HG03439 (cell line): ENCODE measurements at regions not wholly inside any gene's neighbourhood (a gene's known extent, or its start where the extent isn't known, plus 50 kb on each side); places are given as distances from the start of the nearest gene placed in this dataset.
"Not testable (repeated sequence)": the region's sequence is repeated elsewhere in the genome, so short reads cannot be mapped to it uniquely, and the experiment has no call there.

Experiments used
- ATAC-seq: cut with Tn5 transposase; IDR thresholded peaks from one replicate; pipeline ENCODE4 v1.9.1; 2021; ENCODE audit warnings: mild to moderate bottlenecking, moderate library complexity; ENCODE audit not compliant: unreplicated experiment

DNA sequence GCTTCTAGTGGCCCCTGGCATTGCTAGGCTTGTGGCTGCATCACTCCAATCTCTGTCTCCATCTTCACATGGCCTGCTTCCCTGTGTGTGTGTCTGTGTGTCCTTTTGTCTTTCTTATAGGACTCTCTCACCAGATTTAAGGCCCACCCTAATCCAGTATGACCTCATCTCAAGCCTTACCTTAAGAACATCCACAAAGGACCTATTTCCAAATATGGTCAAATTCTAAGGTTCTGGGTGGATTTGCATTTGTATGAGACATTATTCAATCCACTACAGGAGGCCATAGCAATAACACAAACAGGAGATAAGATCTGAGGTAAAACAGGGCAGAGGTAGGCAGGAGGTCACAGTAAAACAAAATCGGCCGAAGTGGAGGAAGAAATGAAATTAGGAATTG, 375.9 kb downstream of the BTG1 start:
- no peak for ATAC-seq

DNA sequence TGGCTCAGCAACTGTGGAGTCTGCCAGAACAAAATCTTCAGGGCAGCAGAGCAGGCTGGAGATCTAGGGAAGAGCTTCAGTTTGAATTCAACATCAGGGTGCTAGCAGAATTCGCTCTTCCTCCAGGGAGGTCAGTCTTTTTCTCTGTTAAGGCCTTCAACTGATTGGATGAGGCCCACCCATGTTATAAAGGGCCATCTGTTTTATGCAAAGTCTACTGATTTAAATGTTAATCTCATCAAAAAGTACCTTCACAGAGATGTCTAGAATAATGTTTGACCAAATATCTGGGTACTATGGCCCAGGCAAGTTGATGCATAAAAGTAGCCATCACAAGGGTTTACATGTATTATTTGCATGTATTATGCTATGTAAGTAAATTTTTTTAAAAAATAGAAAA, 378.4 kb downstream of the BTG1 start:
- ATAC-seq = no peak

DNA sequence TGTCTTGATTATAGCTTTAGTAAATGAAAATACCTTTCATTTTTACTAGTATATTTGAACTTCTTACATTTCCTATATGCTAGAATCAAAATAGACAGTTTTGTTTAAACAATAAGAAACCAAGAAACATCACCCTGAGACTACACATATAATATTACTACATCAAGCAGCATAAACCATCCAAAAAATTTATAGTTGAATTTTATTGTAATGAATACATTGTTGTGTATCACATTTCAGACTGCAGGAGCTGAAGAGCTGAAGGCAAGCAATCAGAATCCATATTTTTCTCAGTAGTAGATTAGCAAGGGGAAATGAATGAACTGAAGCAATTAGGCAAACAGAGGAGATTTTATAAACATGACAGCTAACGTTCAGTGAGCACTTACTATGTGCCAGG, 379.2 kb downstream of the BTG1 start:
- ATAC-seq = no peak

DNA sequence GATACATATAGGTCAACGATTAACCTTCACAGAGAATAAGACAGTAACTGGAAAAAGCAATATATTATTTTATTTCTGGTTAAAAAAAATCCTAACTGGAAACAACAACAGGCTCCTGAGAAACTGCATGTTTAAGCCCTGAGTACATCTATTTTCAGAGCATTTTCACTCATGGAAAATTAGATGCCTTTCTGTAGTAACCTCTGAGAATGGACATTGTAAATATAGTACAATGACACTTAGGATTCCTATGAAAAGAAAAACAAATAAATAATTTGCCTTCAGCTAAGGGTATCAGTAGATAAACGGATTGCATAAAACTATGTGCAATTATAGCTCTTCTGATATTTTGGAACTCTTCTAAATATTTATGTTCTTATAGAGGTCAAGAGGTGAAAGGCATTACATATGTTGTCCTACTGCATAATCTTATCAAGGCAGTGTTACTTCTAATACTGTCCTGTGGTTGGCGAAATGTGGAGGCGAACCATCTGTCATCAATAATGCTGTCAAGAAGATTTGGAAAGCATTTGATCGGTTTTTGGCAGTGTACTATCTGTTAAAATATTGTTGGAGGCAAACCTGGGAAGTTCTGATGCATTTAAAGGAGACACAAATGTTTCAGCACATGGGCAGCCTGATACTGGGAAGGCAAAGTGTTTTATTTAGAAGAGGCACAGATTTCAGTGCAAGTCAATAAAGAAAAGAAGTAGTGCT, 381.8 kb downstream of the BTG1 start:
- no peak for ATAC-seq

DNA sequence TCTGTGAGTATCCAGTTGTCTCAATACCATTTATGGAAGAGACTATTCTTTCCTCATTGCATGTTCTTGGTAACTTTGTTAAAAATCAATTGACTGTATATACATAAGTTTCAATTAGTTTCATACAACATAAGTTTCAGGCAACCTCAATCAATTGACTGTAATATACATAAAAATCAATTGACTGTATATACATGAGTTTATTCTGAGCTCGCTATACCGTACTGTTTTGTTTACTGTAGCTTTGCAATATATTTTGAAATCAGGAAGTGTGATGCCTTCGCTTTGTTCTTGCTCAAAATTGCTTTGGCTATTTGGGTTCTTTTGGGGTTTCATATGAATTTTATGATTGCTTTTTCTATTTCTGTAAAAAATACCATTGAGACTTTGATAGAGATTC, 392.0 kb downstream of the BTG1 start:
- ATAC-seq = no peak

- ATAC-seq = no peak
Measured at GRCh38 chr12:91746976-91747375, 398.7 kb downstream of the BTG1 start.

DNA sequence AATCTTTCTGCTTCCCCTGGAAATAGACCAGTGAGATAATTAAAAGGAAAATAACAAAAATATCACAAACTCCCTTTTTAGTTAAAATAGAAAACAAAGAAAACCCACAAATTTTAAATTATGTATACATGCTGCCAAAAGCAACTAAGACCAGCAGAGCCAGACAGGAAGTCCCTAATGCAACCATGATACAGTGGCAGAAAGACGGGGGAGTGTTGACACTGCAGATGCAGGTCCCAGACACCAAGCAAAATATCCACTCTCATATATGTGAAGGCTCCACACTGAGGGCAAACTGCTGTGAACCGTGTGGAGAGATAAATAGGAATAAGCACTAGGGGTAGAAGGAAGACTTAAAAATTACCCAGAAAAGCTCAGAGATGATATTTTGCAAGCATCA, 401.0 kb downstream of the BTG1 start:
- no peak for ATAC-seq

DNA sequence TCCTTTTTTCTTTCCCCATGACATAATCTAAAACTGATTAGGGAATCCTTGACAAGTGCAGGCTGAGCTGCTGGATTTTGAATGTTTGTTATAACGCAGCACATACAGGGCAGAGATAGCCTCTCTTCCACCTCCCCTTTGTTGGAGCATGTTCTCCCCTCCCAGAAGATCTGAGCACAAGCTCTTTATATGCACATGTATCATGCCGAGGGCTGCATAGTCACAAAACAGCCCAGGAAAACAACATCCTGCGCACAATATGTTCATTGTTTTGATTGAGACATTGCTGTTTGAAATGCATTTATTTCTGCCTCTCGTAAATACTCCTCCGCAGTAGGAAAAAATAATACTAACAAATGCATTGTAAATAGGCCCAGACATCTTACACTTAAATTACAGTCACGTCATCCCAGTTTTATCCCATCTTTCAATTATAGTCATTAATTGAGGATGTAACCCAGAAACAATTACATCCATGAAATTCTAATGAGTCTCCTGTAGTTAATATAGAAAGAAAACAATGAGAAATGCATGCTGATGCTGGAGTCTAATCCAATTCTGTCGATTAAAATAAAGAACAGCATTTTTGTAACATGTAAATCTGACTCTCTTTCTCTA, 401.8 kb downstream of the BTG1 start:
- ATAC-seq = no peak

GRCh38 chr12:91743280-91743679, 402.4 kb downstream of the BTG1 start:
- no peak for ATAC-seq

- ATAC-seq = no peak
Measured at GRCh38 chr12:91741932-91742331, 403.7 kb downstream of the BTG1 start.

DNA sequence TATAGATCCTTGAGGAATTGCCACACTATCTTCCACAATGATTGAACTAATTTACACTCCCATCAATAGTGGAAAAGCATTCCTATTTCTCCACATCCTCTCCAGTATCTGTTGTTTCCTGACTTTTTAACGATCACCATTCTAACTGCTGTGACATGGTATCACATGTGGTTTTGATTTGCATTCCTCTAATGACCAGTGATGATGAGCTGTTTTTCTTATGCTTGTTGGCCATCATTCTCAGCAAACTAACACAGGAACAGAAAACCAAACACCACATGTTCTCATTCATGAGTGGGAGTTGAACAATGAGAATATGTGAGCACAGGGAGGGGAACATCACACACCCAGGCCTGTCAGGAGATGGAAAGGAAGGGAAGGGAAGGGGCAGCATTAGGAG, 411.8 kb downstream of the BTG1 start:
- not testable (repeated sequence) for ATAC-seq

GRCh38 chr12:91732086-91732485, 413.6 kb downstream of the BTG1 start:
- no peak for ATAC-seq

GRCh38 chr12:91729543-91729942, 416.1 kb downstream of the BTG1 start:
- ATAC-seq = no peak

- no peak for ATAC-seq
Measured at GRCh38 chr12:91723191-91723590, 422.5 kb downstream of the BTG1 start.

GRCh38 chr12:91722072-91722471, 423.6 kb downstream of the BTG1 start:
- ATAC-seq = no peak

GRCh38 chr12:91721023-91721422, 424.6 kb downstream of the BTG1 start:
- ATAC-seq = no peak

GRCh38 chr12:91718326-91718725, 427.3 kb downstream of the BTG1 start:
- ATAC-seq = no peak

DNA sequence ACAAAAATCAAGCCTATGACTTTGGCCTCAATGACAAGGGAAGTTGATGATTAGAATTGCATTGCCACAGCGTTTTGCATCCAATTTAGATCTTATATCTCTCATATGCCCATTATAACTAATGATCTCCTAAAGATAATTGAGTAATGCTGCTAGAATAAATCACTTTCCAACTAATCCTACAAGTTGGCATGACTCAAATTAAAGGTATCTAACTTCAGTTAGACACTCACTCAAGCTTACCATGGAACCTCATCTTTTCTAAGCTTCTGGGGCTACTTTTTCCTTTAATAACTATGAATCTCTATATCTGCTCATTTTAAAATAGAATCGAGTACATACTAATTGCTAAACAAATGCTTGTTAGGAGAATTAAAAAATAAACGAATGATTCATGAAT, 427.8 kb downstream of the BTG1 start:
- no peak for ATAC-seq

DNA sequence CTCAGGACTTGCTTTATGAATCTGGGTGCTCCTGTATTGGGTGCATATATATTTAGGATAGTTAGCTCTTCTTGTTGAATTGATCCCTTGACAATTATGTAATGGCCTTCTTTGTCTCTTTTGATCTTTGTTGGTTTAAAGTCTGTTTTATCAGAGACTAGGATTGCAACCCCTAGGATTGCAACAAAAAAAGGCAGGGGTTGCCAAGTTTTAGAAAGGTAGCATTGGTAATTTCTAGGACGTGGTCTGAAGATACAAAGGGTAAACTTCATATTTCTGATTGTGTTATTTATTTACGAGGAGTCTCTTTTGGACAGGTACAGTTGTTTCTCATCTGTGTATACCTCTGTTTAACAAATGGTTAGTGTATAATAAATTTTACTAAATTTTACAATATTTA, 433.7 kb downstream of the BTG1 start:
- not testable (repeated sequence) for ATAC-seq

GRCh38 chr12:91706466-91706865, 439.2 kb downstream of the BTG1 start:
- no peak for ATAC-seq

GRCh38 chr12:91704446-91704845, 441.2 kb downstream of the BTG1 start:
- ATAC-seq = no peak

- ATAC-seq = no peak
Measured at GRCh38 chr12:91703491-91704283, 442.0 kb downstream of the BTG1 start.
